ENCODE measurements at regions not wholly inside any gene's neighbourhood (a gene's known extent, or its start where the extent isn't known, plus 50 kb on each side); places are given as distances from the start of the nearest gene placed in this dataset.

DNA sequence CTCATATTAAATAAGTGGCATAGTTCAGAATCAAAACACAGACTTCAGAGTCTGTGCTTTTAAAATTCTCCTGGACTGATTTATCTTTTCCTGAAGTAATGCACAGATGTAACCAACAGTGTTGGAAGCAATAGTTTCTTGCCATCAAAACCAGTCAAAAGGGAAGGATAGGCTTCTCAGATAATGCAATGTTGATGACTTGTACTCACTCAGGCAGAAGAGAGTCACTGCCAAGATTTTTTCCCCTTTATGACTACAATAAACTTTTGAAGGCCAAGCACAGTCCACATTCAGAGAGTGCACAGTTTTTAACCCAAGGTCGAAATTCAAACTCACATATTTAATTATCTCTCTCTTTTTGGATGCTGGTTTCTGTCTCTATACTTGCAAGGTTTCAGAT lies 305.0 kb upstream of the SGO1 start:
- TF ChIP-seq, protein P1, sequence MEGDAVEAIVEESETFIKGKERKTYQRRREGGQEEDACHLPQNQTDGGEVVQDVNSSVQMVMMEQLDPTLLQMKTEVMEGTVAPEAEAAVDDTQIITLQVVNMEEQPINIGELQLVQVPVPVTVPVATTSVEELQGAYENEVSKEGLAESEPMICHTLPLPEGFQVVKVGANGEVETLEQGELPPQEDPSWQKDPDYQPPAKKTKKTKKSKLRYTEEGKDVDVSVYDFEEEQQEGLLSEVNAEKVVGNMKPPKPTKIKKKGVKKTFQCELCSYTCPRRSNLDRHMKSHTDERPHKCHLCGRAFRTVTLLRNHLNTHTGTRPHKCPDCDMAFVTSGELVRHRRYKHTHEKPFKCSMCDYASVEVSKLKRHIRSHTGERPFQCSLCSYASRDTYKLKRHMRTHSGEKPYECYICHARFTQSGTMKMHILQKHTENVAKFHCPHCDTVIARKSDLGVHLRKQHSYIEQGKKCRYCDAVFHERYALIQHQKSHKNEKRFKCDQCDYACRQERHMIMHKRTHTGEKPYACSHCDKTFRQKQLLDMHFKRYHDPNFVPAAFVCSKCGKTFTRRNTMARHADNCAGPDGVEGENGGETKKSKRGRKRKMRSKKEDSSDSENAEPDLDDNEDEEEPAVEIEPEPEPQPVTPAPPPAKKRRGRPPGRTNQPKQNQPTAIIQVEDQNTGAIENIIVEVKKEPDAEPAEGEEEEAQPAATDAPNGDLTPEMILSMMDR (IDR thresholded peaks at IDR 0.05) = no peak
- TF ChIP-seq POLR2A (IDR thresholded peaks at IDR 0.05) = no peak

Data from Peyer's patch (tissue), 4 donors.